ENCODE measurements at regions not wholly inside any gene's neighbourhood (a gene's known extent, or its start where the extent isn't known, plus 50 kb on each side); places are given as distances from the start of the nearest gene placed in this dataset.
"Not testable (repeated sequence)": the region's sequence is repeated elsewhere in the genome, so short reads cannot be mapped to it uniquely, and the experiment has no call there.

DNA sequence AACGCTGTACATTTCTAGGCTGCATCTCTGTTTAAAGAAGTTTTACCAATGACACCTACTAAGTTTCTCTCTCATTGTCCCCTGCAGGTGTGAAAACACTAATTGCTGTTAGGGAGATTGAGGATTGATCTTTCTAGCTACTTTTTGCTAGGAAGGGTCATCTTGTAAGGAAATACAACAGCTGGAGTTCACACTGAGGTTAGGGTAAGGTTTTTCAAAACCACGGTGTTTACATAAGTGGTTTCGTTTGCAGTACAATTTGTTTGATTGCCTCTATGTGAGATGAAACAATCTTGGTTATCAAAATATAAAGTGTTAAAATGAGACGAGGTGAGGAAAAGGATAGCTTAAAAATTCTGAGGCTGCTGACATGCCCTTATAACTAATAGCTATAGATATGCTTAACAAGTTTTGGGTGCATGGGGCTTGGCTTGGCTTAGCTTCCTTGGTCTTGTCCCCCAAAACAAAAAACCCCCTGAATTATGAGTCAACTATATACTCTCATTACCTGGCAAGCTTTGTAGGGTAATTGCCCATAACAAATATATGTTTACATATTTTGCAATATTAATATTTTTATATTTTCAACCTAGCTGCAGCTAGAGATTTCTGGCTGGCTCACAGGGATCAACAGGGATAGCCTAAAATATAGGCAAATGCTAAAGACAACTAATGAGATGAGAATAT lies 112.0 kb downstream of the RBMY1D start:
- TF ChIP-seq, protein P1, sequence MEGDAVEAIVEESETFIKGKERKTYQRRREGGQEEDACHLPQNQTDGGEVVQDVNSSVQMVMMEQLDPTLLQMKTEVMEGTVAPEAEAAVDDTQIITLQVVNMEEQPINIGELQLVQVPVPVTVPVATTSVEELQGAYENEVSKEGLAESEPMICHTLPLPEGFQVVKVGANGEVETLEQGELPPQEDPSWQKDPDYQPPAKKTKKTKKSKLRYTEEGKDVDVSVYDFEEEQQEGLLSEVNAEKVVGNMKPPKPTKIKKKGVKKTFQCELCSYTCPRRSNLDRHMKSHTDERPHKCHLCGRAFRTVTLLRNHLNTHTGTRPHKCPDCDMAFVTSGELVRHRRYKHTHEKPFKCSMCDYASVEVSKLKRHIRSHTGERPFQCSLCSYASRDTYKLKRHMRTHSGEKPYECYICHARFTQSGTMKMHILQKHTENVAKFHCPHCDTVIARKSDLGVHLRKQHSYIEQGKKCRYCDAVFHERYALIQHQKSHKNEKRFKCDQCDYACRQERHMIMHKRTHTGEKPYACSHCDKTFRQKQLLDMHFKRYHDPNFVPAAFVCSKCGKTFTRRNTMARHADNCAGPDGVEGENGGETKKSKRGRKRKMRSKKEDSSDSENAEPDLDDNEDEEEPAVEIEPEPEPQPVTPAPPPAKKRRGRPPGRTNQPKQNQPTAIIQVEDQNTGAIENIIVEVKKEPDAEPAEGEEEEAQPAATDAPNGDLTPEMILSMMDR (IDR thresholded peaks at IDR 0.05): not testable (repeated sequence)
- not testable (repeated sequence) for TF ChIP-seq POLR2A (IDR thresholded peaks at IDR 0.05)

Measured in stomach (tissue), 4 donors.